C4-2B (cell line): ENCODE measurements at regions not wholly inside any gene's neighbourhood (a gene's known extent, or its start where the extent isn't known, plus 50 kb on each side); places are given as distances from the start of the nearest gene placed in this dataset.

Experiments
- CTCF ChIP-seq: fragments of 450-650 bp; conservative IDR thresholded peaks from 2 replicates; pipeline ENCODE4 v1.5.1; 2017; ENCODE audit warnings: mild to moderate bottlenecking
- ZFX ChIP-seq: fragments of 450-650 bp; IDR thresholded peaks from 2 replicates; pipeline ENCODE4 v1.6.1; 2017

DNA sequence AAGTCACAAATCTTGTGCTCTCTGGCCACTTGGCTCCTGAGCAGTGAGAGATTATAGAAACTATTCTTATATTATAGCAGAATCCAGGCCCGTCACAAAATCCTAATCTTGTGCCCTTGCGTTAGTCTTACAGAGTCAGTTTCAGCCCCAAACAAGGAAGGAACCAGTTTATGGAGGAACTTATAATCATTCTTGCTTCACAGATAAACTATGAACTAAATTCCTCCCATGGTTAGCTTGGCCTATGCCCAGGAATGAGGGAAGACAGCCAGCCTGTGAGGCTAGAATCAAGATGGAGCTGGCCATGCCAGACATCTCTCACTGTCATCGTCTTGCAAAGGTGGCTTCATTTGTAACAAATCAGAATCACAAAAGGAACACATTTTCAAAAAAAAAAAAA, 199.7 kb upstream of the PITRM1 start:
- TF ChIP-seq CTCF (no peak), ZFX (no peak)
